GM20000 (cell line): ENCODE measurements at regions not wholly inside any gene's neighbourhood (a gene's known extent, or its start where the extent isn't known, plus 50 kb on each side); places are given as distances from the start of the nearest gene placed in this dataset.

Source experiments
- DNase-seq: peaks from one replicate; pipeline ENCODE4 v3.0.0; 2012; ENCODE audit warnings: low spot score
- TF ChIP-seq, protein P1 (sequence below): IDR thresholded peaks from 2 replicates; pipeline ENCODE4 v1.5.1; 2012; ENCODE audit warnings: mild to moderate bottlenecking, control low read depth; ENCODE audit errors: extremely low read depth, missing control alignments

DNA sequence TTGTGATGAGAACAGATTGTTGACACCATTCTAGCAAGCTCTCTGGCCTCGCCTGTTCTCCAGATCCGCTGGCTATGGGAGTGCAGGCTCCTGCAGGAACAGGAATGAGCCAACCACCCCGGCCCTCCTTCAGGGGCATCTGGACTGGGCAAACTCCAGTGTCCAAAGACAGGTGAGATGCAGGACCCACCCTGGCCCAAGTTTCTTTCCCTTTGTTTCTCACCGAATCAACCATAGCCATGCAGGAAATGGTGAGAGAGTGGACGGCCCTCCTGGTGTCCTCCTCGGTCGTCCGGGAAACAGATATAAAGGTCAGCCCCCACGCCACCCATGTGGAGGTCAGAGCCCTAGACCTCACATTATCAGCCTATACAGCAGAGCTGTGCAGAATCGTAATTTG is 108.6 kb upstream of the IRX2 start:
- DNase-seq = no peak
- TF ChIP-seq, protein P1, sequence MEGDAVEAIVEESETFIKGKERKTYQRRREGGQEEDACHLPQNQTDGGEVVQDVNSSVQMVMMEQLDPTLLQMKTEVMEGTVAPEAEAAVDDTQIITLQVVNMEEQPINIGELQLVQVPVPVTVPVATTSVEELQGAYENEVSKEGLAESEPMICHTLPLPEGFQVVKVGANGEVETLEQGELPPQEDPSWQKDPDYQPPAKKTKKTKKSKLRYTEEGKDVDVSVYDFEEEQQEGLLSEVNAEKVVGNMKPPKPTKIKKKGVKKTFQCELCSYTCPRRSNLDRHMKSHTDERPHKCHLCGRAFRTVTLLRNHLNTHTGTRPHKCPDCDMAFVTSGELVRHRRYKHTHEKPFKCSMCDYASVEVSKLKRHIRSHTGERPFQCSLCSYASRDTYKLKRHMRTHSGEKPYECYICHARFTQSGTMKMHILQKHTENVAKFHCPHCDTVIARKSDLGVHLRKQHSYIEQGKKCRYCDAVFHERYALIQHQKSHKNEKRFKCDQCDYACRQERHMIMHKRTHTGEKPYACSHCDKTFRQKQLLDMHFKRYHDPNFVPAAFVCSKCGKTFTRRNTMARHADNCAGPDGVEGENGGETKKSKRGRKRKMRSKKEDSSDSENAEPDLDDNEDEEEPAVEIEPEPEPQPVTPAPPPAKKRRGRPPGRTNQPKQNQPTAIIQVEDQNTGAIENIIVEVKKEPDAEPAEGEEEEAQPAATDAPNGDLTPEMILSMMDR = no peak

DNA sequence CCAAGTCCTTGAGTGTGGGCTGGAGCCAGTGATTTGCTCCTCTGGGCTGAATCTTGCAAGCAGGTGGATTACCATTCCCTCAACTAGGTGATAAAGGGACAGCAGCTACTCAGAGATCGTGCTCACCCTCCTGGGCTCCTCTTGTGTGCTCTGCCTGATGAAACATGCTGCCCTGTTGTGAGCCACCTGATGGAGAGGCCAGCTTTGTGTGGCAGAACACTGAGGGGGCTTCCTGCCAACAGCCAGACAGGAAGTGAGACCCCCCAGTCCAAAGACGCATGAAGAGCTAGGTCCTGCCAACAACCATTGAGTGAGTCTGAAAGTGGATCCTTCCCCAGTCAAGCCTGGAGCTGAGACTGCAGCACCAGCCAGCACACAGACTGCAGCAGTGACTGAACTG is 106.4 kb upstream of the IRX2 start:
- TF ChIP-seq, protein P1 = no peak
- DNase-seq = no peak

DNA sequence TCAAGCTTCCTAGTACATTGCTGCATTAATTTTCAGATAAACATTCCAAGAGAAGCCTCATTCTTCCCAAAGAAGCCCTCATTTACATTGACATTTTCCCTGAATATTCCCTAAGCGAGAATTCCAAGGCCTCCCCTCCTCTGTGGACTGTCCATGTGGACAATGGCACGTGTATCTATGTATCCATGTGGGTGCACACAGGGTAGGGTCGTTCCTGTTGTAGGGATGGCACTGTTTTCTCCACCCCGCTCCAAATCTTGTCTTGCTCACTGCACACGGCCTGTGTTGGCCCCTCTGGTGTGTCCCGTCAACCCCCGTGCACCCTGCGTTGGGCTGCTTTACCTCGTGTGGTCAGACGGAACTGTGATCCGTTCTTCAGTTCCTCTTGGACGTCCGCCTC is 104.7 kb upstream of the IRX2 start:
- no peak for DNase-seq
- TF ChIP-seq, protein P1 = no peak

DNA sequence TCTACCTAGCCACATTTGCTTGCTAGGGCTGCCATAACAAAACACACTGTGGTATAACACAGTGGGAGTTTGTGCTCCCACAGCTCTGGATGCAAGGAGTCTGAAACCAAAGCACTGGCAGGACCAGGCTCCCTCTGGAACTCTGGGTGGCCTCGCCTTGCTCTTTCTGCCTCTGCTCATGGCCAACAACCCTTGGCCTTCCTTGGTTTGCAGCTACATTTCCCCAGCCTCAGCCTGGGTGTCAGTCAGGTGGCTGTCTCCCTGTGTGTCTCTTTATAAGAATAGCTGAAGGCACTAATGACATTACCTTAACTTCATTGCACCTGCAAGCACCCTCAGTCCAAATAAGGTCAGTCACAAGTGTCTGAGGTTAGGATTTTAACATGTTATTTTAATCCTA is 101.0 kb upstream of the IRX2 start:
- DNase-seq = no peak
- TF ChIP-seq, protein P1 = no peak

DNA sequence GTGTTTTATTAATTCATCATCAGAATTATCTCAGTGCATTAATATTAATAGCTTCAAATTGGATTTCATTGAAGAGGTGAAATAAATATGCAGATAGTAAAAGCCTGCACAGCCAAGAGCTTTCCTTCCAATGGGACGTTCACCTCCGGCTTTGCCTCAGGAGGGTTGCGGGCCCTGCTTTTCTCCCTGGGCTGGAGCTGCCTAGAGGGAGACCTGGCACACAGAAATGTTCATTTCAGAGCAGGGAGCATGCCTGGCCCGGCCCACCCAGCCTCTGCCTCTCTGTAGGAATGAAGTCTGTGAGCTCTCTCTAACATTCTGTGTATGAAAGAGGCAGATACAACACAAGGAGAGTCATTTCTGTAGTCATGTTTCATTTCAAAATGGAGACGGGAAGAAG is 100.4 kb upstream of the IRX2 start:
- TF ChIP-seq, protein P1 = no peak
- no peak for DNase-seq

DNA sequence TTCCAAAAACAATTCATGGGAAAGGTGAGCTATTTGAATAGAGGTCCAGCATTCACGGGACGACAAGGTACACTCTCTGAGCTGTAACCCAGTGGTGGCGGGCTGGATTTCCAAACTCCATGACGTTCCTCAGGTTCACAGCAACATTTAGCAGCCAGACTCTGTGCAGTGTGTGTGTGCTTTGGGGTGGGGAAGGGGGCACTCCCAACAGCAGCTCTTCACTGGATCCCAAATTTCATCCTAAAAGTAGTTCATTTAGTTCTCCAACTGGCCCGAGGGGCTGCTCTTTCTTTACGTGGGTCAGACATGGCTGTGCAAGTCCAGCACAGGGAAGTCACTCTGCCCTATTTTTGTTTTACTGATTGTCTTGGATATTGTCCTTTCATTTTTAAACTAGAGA is 98.0 kb upstream of the IRX2 start:
- no peak for DNase-seq
- TF ChIP-seq, protein P1 = no peak

DNA sequence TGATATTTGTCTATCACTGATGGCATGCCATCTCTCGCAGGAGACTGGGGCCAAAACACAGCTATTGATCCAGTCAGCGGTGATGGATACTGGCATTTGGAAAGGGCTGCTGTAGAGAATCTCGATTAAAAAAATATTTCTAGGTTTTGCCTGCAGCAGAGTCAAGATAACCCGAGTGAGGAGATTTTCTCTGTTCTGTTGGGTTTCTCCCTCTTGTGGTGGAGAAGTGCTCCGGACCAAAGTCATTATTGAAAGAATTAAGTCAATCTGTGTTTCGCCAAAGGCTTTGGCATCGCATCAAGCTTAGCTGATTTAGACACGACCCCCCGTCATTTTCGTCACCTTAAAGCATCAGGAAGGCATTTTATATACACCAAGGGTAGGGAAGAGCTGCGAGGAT is 97.1 kb upstream of the IRX2 start:
- TF ChIP-seq, protein P1 = no peak
- no peak for DNase-seq
